ENCODE measurements at regions not wholly inside any gene's neighbourhood (a gene's known extent, or its start where the extent isn't known, plus 50 kb on each side); places are given as distances from the start of the nearest gene placed in this dataset.

- TF ChIP-seq FOXM1 (IDR thresholded peaks at IDR 0.05; ENCODE audit: borderline replicate concordance, low read depth) = no peak
- TF ChIP-seq RAD21 (IDR thresholded peaks at IDR 0.05; ENCODE audit: low read depth) = no peak
- no peak for TF ChIP-seq ZBTB7A (IDR thresholded peaks at IDR 0.05; ENCODE audit: low read depth)
- no peak for TF ChIP-seq CREB1 (IDR thresholded peaks at IDR 0.05; ENCODE audit: low read depth)
- TF ChIP-seq REST (IDR thresholded peaks at IDR 0.05; ENCODE audit: low read depth) = no peak
- no peak for TF ChIP-seq TEAD4 (IDR thresholded peaks at IDR 0.05)
- TF ChIP-seq NFIC (IDR thresholded peaks at IDR 0.05) = no peak
- TF ChIP-seq YY1 (IDR thresholded peaks at IDR 0.05; ENCODE audit: low read depth) = no peak
- TF ChIP-seq CEBPB (IDR thresholded peaks at IDR 0.05) = no peak
Measured at GRCh38 chr2:195515551-195515950, 141.5 kb upstream of the SLC39A10 start.

GRCh38 chr2:195514365-195514764, 142.7 kb upstream of the SLC39A10 start:
- TF ChIP-seq CREB1 (IDR thresholded peaks at IDR 0.05; ENCODE audit: low read depth) = no peak
- TF ChIP-seq TEAD4 (IDR thresholded peaks at IDR 0.05) = no peak
- TF ChIP-seq EGR1 (IDR thresholded peaks at IDR 0.05) = no peak
- TF ChIP-seq NFIC (IDR thresholded peaks at IDR 0.05) = no peak
- TF ChIP-seq TCF12 (IDR thresholded peaks at IDR 0.05; ENCODE audit: low read depth) = no peak
- TF ChIP-seq EP300 (IDR thresholded peaks at IDR 0.05; ENCODE audit: borderline replicate concordance) = no peak
- TF ChIP-seq FOXM1 (IDR thresholded peaks at IDR 0.05; ENCODE audit: borderline replicate concordance, low read depth) = no peak
- no peak for TF ChIP-seq USF1 (IDR thresholded peaks at IDR 0.05)
- no peak for TF ChIP-seq YY1 (IDR thresholded peaks at IDR 0.05; ENCODE audit: low read depth)
- no peak for TF ChIP-seq TAF1 (IDR thresholded peaks at IDR 0.05; ENCODE audit: low read depth)
- no peak for TF ChIP-seq MAX (IDR thresholded peaks at IDR 0.05)
- no peak for TF ChIP-seq ZBTB7A (IDR thresholded peaks at IDR 0.05; ENCODE audit: low read depth)
- TF ChIP-seq RAD21 (IDR thresholded peaks at IDR 0.05; ENCODE audit: low read depth) = no peak
- TF ChIP-seq CEBPB (IDR thresholded peaks at IDR 0.05) = no peak
- no peak for TF ChIP-seq REST (IDR thresholded peaks at IDR 0.05; ENCODE audit: low read depth)

GRCh38 chr2:195513119-195513518, 143.9 kb upstream of the SLC39A10 start:
- TF ChIP-seq USF1 (IDR thresholded peaks at IDR 0.05) (no peak), REST (IDR thresholded peaks at IDR 0.05; ENCODE audit: low read depth) (no peak), EGR1 (IDR thresholded peaks at IDR 0.05) (no peak), YY1 (IDR thresholded peaks at IDR 0.05; ENCODE audit: low read depth) (no peak), FOXM1 (IDR thresholded peaks at IDR 0.05; ENCODE audit: borderline replicate concordance, low read depth) (no peak), RAD21 (IDR thresholded peaks at IDR 0.05; ENCODE audit: low read depth) (no peak), MAX (IDR thresholded peaks at IDR 0.05) (no peak), CEBPB (IDR thresholded peaks at IDR 0.05) (no peak), CREB1 (IDR thresholded peaks at IDR 0.05; ENCODE audit: low read depth) (no peak), ZBTB7A (IDR thresholded peaks at IDR 0.05; ENCODE audit: low read depth) (no peak), EP300 (IDR thresholded peaks at IDR 0.05; ENCODE audit: borderline replicate concordance) (no peak), TEAD4 (IDR thresholded peaks at IDR 0.05) (no peak), TCF12 (IDR thresholded peaks at IDR 0.05; ENCODE audit: low read depth) (no peak), NFIC (IDR thresholded peaks at IDR 0.05) (no peak), TAF1 (IDR thresholded peaks at IDR 0.05; ENCODE audit: low read depth) (no peak)

GRCh38 chr2:195509551-195509950, 147.5 kb upstream of the SLC39A10 start:
- TF ChIP-seq CREB1 (IDR thresholded peaks at IDR 0.05; ENCODE audit: low read depth) = no peak
- no peak for TF ChIP-seq TEAD4 (IDR thresholded peaks at IDR 0.05)
- no peak for TF ChIP-seq USF1 (IDR thresholded peaks at IDR 0.05)
- no peak for TF ChIP-seq EGR1 (IDR thresholded peaks at IDR 0.05)
- TF ChIP-seq CEBPB (IDR thresholded peaks at IDR 0.05) = no peak
